HUDEP-2 (cell line): ENCODE measurements at regions not wholly inside any gene's neighbourhood (a gene's known extent, or its start where the extent isn't known, plus 50 kb on each side); places are given as distances from the start of the nearest gene placed in this dataset.
"Not testable (repeated sequence)": the region's sequence is repeated elsewhere in the genome, so short reads cannot be mapped to it uniquely, and the experiment has no call there.

ENCODE experiments used
- DNase-seq, 76 experiments: peaks; one replicate each; lab custom pipeline; 2025; ENCODE audit not compliant: unreplicated experiment in 76 of 76; lab: John Stamatoyannopoulos, UW

DNA sequence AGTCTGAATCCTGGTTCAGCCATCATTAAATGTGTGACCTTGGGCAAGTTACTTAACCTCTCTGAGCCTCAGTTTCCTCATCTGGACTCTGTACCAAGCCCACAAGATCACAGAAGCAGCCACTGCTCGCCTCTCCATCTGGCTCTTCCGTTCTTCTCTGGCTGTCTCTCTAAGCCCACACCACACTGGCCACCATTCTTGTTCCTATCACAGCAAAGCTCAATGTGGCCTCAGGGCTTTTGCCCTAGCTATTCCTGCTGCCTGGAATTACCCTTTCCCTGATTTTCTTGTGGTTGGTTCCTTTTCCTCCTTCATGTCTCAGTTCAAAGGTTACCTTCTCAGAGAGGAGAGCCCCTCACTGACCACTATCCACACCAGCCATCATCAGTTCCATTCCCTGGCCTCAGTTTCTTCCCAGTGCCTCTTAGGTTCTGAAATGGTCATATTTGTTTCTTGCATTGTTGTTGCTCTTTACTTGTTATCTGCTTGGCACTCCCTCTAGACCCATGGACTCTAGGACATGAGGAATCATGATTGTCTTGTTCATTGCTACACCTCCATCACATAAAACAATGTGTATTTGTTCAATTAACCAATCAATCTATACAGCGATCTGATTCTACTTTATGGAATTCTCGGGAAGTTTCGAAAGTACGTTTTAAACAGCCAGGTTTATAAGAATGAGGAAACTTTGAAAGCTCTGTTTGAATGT, 56.5 kb upstream of the PTPN1 start:
- DNase-seq, result no peak

GRCh38 chr20:50455245-50455644, 54.9 kb upstream of the PTPN1 start:
- not testable (repeated sequence) for DNase-seq

DNA sequence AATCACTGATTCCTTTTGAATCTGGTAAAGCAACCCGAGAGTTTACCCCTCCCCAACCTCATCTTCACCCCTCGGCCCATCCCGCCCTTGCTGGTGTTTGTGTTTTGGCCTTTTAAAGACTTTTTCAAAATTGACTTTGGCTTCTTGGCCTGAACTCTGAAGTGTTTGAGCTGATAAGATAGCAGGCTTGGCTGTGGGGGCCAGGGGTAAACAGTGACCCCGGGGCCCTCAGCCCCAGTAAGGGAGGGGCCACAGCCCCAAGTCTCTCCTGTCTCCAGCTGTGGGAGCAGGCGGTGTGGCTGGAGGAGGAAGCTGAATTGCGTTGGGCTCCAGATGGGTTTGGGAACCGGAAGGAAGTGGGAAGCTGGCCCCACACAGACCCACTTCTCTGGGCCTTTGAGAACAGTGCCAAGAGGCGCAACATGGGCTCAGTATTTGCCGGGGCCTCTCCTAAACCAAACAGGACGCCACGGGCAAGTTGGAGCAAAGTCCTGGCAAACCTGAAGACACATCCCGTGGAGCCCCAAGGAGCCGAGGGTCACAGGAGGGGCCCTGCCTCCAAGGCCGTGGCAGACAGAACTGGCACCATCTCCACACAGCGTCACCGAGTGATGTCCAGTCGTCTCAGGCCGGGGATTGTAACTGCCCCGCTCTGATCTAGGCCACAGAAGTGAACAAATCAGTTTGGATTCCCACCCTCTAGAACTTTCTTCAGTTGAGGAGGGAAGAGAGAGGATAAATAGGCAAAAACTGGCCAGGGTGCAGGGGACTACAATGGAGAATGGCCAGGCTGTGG, 54.3 kb upstream of the PTPN1 start:
- DNase-seq, result no peak

GRCh38 chr20:50456452-50457324, 53.5 kb upstream of the PTPN1 start:
- DNase-seq, result no peak

DNA sequence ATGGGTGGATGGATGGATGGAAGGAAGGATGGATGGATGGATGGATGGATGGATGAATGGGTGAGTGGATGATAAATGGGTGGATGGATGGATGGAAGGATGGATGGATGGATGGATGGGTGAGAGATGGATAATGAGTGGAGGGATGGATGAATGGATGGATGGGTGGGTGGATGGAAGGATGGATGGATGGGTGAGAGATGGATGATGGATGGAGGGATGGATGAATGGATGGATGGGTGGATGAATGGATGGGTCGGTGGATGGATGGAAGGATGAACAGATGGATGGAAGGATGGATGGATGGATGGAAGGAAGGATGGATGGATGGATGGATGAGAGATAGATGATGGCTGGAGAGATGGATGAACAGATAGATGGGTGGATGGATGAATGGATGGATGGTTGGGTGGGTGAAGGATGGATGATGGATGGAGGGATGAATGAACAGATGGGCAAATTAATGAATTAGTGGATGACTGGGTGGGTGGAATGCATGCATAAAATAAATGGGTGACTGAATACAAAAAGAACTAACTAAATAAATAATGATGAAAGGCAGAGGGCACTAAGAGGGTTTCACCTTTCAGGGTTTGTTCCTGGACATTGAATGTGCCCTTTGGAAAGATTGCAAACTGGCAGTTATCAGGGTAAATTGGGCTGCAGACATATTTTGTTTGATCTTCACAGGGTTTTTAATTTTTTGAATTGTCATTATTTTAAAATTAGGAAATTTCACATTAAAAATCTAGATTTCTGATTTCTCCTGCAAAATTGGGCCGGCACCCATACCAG, 50.9 kb upstream of the PTPN1 start:
- DNase-seq, result no peak

DNA sequence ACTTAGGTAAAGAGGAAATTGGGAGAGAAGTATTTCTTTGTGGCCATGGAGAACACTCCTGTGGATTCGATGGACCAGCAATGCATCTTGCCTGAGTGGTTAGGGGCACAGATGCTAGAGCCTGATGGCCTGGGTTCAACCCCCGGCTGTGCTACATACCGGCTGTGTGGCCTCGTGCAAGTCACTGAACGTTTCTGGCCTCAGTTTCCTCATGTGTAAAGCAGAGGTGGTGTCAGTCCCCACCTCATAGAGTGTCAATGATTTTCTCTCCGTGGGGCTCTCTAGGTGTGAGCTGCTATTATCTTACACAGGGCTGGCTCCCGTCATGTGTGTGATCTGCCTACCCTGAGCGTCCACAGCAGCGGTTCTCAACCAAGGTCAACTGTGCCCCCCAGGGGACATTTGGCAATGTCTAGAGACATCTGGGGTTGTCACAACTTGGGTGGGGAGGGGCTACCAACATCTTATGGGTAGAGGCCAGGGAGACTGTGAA, 50.0 kb upstream of the PTPN1 start:
- DNase-seq, result no peak
